ENCODE measurements at regions not wholly inside any gene's neighbourhood (a gene's known extent, or its start where the extent isn't known, plus 50 kb on each side); places are given as distances from the start of the nearest gene placed in this dataset.

DNA sequence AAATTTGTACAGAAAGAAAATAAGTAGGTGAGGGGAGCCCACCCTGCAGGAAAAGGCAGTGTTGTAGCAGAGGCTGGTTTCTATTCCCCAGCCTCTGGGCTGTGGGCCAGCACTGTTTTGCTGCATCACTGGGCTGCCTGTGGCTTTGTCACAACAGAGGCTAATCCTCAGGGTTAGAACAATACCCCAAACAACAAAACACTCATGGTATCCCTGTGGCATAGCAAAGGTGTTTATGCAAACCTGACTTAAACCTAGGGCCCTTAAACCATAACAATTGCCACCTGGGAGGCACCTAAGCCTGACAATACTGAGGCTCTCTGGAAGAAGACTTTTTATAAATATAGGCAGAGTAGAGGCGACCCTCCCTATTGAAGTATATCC lies 314.7 kb downstream of the OLFM4 start:
- H3K9me3 ChIP-seq (ENCODE audit: control insufficient read depth, low read depth, low read length) = no peaks in the 10 kb centered on the region
- WGBS (ENCODE audit: insufficient coverage, low lambda C conversion rate) = 100% methylated on average over 1 of the region's 1 CpG
- no peak overlapping the region for H3K4me3 ChIP-seq (ENCODE audit: low read length)
- no peaks in the 10 kb centered on the region for H3K36me3 ChIP-seq (ENCODE audit: control insufficient read depth, insufficient read depth, low read length)
- no peaks in the 10 kb centered on the region for H3K27me3 ChIP-seq (ENCODE audit: control insufficient read depth, insufficient read depth, low read length)
- no peaks in the 10 kb centered on the region for H3K4me1 ChIP-seq (ENCODE audit: control insufficient read depth, insufficient read depth, low read length)
- H3K27ac ChIP-seq (ENCODE audit: low read length) = no peak overlapping the region
- DNase-seq = no peak

- no peaks in the 10 kb centered on the region for H3K27me3 ChIP-seq (ENCODE audit: control insufficient read depth, insufficient read depth, low read length)
- H3K27ac ChIP-seq (ENCODE audit: low read length) = no peak overlapping the region
- DNase-seq = no peak
- H3K9me3 ChIP-seq (ENCODE audit: control insufficient read depth, low read depth, low read length) = no peaks in the 10 kb centered on the region
- no CpG with 5 or more reads among the region's 1 CpG for WGBS (ENCODE audit: insufficient coverage, low lambda C conversion rate)
- no peak overlapping the region for H3K4me3 ChIP-seq (ENCODE audit: low read length)
- no peaks in the 10 kb centered on the region for H3K4me1 ChIP-seq (ENCODE audit: control insufficient read depth, insufficient read depth, low read length)
- H3K36me3 ChIP-seq (ENCODE audit: control insufficient read depth, insufficient read depth, low read length) = no peaks in the 10 kb centered on the region
Measured at GRCh38 chr13:53351021-53351420, 322.4 kb downstream of the OLFM4 start.

DNA sequence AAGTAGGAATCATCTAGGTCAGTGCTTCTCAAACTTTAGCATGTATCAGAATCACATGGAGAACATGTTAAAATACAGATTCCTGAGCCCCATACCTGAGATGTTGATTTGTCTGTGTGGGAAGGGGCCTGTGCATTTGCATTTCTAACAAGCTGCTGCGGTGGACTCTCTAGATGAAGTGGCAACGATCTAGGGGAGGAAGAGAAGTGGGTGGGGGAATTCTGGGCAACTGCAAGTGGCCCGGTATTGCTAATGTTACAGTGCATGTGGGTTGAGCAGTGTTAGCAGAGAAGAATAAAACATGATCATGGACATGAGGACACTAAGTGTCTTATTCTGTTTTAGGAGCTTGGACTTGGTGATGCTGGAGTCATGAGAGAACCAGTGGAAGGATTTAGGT lies 329.0 kb downstream of the OLFM4 start:
- WGBS (ENCODE audit: insufficient coverage, low lambda C conversion rate) = 100% methylated on average over 2 of the region's 3 CpGs
- no peak overlapping the region for H3K4me3 ChIP-seq (ENCODE audit: low read length)
- no peak for DNase-seq

DNA sequence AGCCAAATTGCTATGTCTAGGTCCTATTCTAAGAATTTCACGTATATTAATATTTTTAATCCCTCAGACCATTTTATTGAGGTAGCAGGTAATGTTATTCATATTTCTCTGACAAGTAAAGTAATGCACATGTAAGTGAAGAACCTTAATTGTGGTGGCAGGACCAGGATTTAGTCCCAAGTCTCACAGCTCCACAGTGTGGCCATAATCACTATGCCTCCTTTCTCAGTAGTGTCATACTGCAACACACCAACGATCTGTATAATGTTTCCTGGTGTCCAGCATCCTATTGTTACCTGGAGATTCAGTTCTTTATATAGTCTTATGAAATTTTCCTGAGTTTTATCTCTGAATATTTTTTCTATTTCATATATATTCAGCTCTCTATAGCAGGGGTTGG lies 340.3 kb downstream of the OLFM4 start:
- no peak overlapping the region for H3K4me3 ChIP-seq (ENCODE audit: low read length)
- H3K27me3 ChIP-seq (ENCODE audit: control insufficient read depth, insufficient read depth, low read length) = no peaks in the 10 kb centered on the region
- H3K4me1 ChIP-seq (ENCODE audit: control insufficient read depth, insufficient read depth, low read length) = no peaks in the 10 kb centered on the region
- no peaks in the 10 kb centered on the region for H3K9me3 ChIP-seq (ENCODE audit: control insufficient read depth, low read depth, low read length)
- no peaks in the 10 kb centered on the region for H3K36me3 ChIP-seq (ENCODE audit: control insufficient read depth, insufficient read depth, low read length)
- 40% methylated on average over 1 of the region's 2 CpGs for WGBS (ENCODE audit: insufficient coverage, low lambda C conversion rate)
- DNase-seq = no peak
- H3K27ac ChIP-seq (ENCODE audit: low read length) = no peak overlapping the region

More for the DNA sequence above, 329.0 kb downstream of the OLFM4 start:
- H3K27ac ChIP-seq (ENCODE audit: low read length) = no peak overlapping the region
- no peaks in the 10 kb centered on the region for H3K27me3 ChIP-seq (ENCODE audit: control insufficient read depth, insufficient read depth, low read length)
- no peaks in the 10 kb centered on the region for H3K4me1 ChIP-seq (ENCODE audit: control insufficient read depth, insufficient read depth, low read length)
- no peaks in the 10 kb centered on the region for H3K36me3 ChIP-seq (ENCODE audit: control insufficient read depth, insufficient read depth, low read length)
- no peaks in the 10 kb centered on the region for H3K9me3 ChIP-seq (ENCODE audit: control insufficient read depth, low read depth, low read length)

DNA sequence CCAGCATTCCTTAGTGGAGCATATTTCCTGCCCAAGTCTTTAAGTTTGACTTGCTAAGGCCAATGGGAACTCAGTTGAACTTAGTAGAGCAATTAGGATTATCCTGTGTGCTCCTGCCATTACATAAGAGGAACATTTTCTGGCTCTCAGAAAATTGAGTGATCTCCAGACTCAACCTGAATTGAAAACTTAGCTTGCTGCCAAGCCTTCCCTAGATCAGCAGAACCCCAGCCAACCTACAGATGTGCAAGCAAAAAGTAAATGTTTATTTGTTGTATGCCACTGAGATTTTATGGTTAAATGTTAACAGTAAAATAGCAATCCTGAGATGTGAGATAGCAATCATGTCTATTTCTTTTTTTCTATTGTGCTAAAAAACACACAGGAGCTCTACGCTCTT lies 350.9 kb downstream of the OLFM4 start:
- Histone ChIP-seq H3K27me3 (ENCODE audit: control insufficient read depth, insufficient read depth, low read length) (no peaks in the 10 kb centered on the region), H3K9me3 (ENCODE audit: control insufficient read depth, low read depth, low read length) (no peaks in the 10 kb centered on the region), H3K27ac (ENCODE audit: low read length) (no peak overlapping the region), H3K4me1 (ENCODE audit: control insufficient read depth, insufficient read depth, low read length) (no peaks in the 10 kb centered on the region), H3K36me3 (ENCODE audit: control insufficient read depth, insufficient read depth, low read length) (no peaks in the 10 kb centered on the region), H3K4me3 (ENCODE audit: low read length) (no peak overlapping the region)
- DNase-seq = no peak
- WGBS (ENCODE audit: insufficient coverage, low lambda C conversion rate) = no CpG with 5 or more reads among the region's 1 CpG

DNA sequence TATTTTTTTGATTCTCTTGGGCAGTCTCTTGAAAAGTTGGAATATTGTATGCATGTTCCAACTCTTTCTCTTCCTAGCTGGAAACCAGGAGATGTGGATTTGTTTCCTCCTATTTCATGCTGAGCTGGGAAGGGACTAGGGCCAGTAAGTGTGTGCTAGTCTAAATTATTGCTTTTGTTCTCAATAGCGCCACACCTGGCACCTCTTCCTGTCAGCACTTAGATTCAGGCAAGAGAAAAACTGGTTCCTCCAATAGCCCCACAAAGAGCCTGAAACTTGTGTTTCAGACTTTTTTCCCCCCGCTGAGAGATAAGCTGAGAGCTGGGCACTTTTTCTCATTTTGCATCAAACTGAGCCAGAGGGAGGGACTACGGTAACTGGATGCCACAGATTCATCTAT lies 353.4 kb downstream of the OLFM4 start:
- Histone ChIP-seq H3K27ac (ENCODE audit: low read length) (no peak overlapping the region), H3K4me3 (ENCODE audit: low read length) (no peak overlapping the region), H3K27me3 (ENCODE audit: control insufficient read depth, insufficient read depth, low read length) (no peaks in the 10 kb centered on the region), H3K4me1 (ENCODE audit: control insufficient read depth, insufficient read depth, low read length) (no peaks in the 10 kb centered on the region), H3K9me3 (ENCODE audit: control insufficient read depth, low read depth, low read length) (no peaks in the 10 kb centered on the region), H3K36me3 (ENCODE audit: control insufficient read depth, insufficient read depth, low read length) (no peaks in the 10 kb centered on the region)
- WGBS (ENCODE audit: insufficient coverage, low lambda C conversion rate) = 80% methylated on average over 1 of the region's 3 CpGs
- DNase-seq = no peak

DNA sequence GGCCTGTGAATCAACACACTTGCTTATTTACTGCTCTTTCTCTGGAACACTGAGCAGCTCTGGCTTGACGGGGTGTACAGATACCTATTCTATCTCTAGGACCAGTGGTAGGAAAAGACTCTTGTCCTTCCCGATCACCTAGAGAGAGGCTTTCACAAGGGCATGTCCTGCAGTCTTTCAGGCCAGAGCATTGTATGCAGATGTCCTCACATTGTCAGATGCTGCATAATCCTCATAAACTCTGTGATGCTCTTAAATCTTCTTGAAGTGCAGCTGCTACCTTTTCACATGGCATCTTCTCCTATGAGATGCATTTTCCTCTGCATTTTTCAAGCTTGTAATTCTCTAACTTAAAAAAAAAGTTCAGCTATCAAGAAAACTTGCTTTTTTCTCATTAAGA lies 369.4 kb downstream of the OLFM4 start:
- H3K36me3 ChIP-seq (ENCODE audit: control insufficient read depth, insufficient read depth, low read length) = no peaks in the 10 kb centered on the region
- no CpG with 5 or more reads among the region's 2 CpGs for WGBS (ENCODE audit: insufficient coverage, low lambda C conversion rate)
- no peak overlapping the region for H3K27ac ChIP-seq (ENCODE audit: low read length)
- H3K4me3 ChIP-seq (ENCODE audit: low read length) = no peak overlapping the region
- no peak for DNase-seq
- H3K9me3 ChIP-seq (ENCODE audit: control insufficient read depth, low read depth, low read length) = no peaks in the 10 kb centered on the region
- no peaks in the 10 kb centered on the region for H3K27me3 ChIP-seq (ENCODE audit: control insufficient read depth, insufficient read depth, low read length)
- H3K4me1 ChIP-seq (ENCODE audit: control insufficient read depth, insufficient read depth, low read length) = no peaks in the 10 kb centered on the region

DNA sequence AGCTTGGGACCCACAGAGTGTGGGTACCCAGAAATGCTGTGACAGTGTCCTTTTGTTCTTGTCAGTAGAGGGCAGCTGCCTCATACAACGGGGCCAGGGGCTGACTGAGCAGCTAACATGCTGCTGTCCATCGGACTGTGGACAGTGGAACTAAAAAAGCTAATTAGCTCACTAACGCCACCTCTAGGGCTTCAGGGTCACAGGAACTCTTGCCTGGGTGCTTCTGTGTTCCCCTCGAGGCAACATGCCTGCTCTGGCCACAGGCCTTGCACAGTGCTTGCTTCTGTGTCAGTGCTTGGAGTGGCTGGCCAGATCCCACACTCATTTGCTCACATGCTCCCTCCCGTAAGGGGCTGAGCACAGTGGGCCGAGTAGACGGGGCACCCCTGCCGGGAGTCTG lies 377.0 kb downstream of the OLFM4 start:
- no peaks in the 10 kb centered on the region for H3K4me1 ChIP-seq (ENCODE audit: control insufficient read depth, insufficient read depth, low read length)
- WGBS (ENCODE audit: insufficient coverage, low lambda C conversion rate) = no CpG with 5 or more reads among the region's 8 CpGs
- no peaks in the 10 kb centered on the region for H3K36me3 ChIP-seq (ENCODE audit: control insufficient read depth, insufficient read depth, low read length)
- H3K9me3 ChIP-seq (ENCODE audit: control insufficient read depth, low read depth, low read length) = peaks cover 9% of the 10 kb centered on the region
- DNase-seq = no peak
- H3K27ac ChIP-seq (ENCODE audit: low read length) = no peak overlapping the region
- H3K27me3 ChIP-seq (ENCODE audit: control insufficient read depth, insufficient read depth, low read length) = no peaks in the 10 kb centered on the region
- H3K4me3 ChIP-seq (ENCODE audit: low read length) = no peak overlapping the region

GRCh38 chr13:53408306-53408705 lies 379.7 kb downstream of the OLFM4 start:
- H3K4me3 ChIP-seq (ENCODE audit: low read length) = no peak overlapping the region
- no peaks in the 10 kb centered on the region for H3K4me1 ChIP-seq (ENCODE audit: control insufficient read depth, insufficient read depth, low read length)
- no peak for DNase-seq
- no peaks in the 10 kb centered on the region for H3K27me3 ChIP-seq (ENCODE audit: control insufficient read depth, insufficient read depth, low read length)
- WGBS (ENCODE audit: insufficient coverage, low lambda C conversion rate) = no CpG with 5 or more reads among the region's 8 CpGs
- peaks cover 9% of the 10 kb centered on the region for H3K9me3 ChIP-seq (ENCODE audit: control insufficient read depth, low read depth, low read length)
- H3K36me3 ChIP-seq (ENCODE audit: control insufficient read depth, insufficient read depth, low read length) = no peaks in the 10 kb centered on the region
- no peak overlapping the region for H3K27ac ChIP-seq (ENCODE audit: low read length)

DNA sequence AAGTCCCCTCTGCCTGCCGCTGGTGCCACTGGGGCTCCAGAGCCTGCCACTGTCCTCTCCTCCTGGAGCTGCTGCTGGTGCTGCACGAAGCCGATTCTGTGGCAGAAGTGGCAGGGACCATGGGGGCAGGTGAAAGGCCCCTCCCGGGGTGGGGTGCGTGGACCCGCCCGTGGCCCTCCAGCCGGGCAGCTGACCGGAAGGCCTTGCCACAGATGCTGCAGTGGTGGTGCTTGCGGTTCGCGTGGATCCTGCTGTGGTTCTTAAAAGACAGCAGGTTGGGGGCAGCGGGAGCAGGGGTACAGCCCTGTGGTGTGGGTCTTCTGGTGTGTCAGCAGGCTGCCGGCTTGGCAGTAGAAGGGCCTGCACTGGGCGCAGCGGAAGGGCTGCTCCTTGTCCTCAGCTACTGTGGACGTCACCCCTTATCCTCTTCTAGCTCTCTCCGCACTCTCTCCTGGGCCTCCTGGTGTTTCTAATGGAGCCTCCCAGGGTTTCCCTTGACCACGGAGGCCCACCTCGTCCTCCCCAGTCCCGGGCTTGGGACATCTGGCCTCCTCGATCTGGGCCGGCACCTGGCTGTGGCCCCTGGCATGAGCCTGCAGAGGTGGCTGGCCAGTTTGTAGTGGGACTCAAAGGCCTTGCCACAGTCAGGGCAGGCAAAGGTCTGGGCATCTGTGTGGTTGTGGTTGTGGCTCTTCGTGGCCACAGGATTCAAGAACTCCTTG lies 380.4 kb downstream of the OLFM4 start:
- DNase-seq = no peak
- no peaks in the 10 kb centered on the region for H3K4me1 ChIP-seq (ENCODE audit: control insufficient read depth, insufficient read depth, low read length)
- H3K9me3 ChIP-seq (ENCODE audit: control insufficient read depth, low read depth, low read length) = peaks cover 9% of the 10 kb centered on the region
- H3K27me3 ChIP-seq (ENCODE audit: control insufficient read depth, insufficient read depth, low read length) = no peaks in the 10 kb centered on the region
- H3K36me3 ChIP-seq (ENCODE audit: control insufficient read depth, insufficient read depth, low read length) = no peaks in the 10 kb centered on the region
- no CpG with 5 or more reads among the region's 24 CpGs for WGBS (ENCODE audit: insufficient coverage, low lambda C conversion rate)
- no peak overlapping the region for H3K4me3 ChIP-seq (ENCODE audit: low read length)
- no peak overlapping the region for H3K27ac ChIP-seq (ENCODE audit: low read length)

- H3K27me3 ChIP-seq (ENCODE audit: control insufficient read depth, insufficient read depth, low read length) = no peaks in the 10 kb centered on the region
- no peak overlapping the region for H3K27ac ChIP-seq (ENCODE audit: low read length)
- H3K36me3 ChIP-seq (ENCODE audit: control insufficient read depth, insufficient read depth, low read length) = no peaks in the 10 kb centered on the region
- no peaks in the 10 kb centered on the region for H3K4me1 ChIP-seq (ENCODE audit: control insufficient read depth, insufficient read depth, low read length)
- H3K9me3 ChIP-seq (ENCODE audit: control insufficient read depth, low read depth, low read length) = peaks cover 9% of the 10 kb centered on the region
- DNase-seq = no peak
- no CpG with 5 or more reads among the region's 1 CpG for WGBS (ENCODE audit: insufficient coverage, low lambda C conversion rate)
- no peak overlapping the region for H3K4me3 ChIP-seq (ENCODE audit: low read length)
Measured at GRCh38 chr13:53411463-53411862, 382.9 kb downstream of the OLFM4 start.
